SU-DHL-6 (cell line): ENCODE measurements at regions not wholly inside any gene's neighbourhood (a gene's known extent, or its start where the extent isn't known, plus 50 kb on each side); places are given as distances from the start of the nearest gene placed in this dataset.

ENCODE experiments used
- EZH2phosphoT487 ChIP-seq: fragments of 200-600 bp; sonication (generic), shearing (Covaris generic); conservative IDR thresholded peaks from 2 replicates; pipeline ENCODE4 v1.6.1; 2018; ENCODE audit warnings: mild to moderate bottlenecking, antibody characterized with exemption, low read length, moderate library complexity, mixed read lengths
- TF ChIP-seq, protein P1 (sequence below): fragments of 200-600 bp; sonication (generic); IDR thresholded peaks from one replicate; pipeline ENCODE4 v1.5.1; 2017; ENCODE audit warnings: antibody characterized with exemption, mild to moderate bottlenecking, low read length, moderate library complexity; ENCODE audit not compliant: insufficient read depth, poor library complexity, severe bottlenecking

DNA sequence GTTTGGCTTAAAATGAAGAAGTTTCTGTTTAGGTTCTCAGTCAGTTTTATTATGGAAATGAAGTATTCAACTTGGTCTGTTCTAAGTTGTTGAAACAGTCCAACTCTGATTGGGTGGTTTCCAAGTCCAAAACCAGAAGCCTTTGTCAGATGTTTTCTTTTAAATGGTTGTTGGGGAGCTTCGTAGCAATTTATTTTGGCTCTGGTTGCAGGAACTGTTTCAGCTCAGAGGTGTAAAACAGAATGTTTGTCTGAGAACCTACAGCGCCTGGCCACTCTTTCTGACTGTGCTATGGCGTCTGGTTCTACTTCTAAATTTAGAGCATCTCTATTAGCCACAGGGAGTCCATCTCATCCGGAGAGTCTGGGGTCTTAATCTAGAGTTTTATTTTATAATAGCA, 582.6 kb upstream of the TMPRSS15 start:
- TF ChIP-seq, protein P1, sequence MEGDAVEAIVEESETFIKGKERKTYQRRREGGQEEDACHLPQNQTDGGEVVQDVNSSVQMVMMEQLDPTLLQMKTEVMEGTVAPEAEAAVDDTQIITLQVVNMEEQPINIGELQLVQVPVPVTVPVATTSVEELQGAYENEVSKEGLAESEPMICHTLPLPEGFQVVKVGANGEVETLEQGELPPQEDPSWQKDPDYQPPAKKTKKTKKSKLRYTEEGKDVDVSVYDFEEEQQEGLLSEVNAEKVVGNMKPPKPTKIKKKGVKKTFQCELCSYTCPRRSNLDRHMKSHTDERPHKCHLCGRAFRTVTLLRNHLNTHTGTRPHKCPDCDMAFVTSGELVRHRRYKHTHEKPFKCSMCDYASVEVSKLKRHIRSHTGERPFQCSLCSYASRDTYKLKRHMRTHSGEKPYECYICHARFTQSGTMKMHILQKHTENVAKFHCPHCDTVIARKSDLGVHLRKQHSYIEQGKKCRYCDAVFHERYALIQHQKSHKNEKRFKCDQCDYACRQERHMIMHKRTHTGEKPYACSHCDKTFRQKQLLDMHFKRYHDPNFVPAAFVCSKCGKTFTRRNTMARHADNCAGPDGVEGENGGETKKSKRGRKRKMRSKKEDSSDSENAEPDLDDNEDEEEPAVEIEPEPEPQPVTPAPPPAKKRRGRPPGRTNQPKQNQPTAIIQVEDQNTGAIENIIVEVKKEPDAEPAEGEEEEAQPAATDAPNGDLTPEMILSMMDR, result no peak
- no peak for TF ChIP-seq EZH2phosphoT487
